GM20431 (cell line): ENCODE measurements at regions not wholly inside any gene's neighbourhood (a gene's known extent, or its start where the extent isn't known, plus 50 kb on each side); places are given as distances from the start of the nearest gene placed in this dataset.
"Not testable (repeated sequence)": the region's sequence is repeated elsewhere in the genome, so short reads cannot be mapped to it uniquely, and the experiment has no call there.

Source experiments
- in situ Hi-C: fragments of 300-500 bp; cut with MseI, MboI; formaldehyde crosslinking; loops from one replicate; pipeline ENCODE4 v1.15.0; 2020; ENCODE audit warnings: low sequenced_read_pairs; ENCODE audit not compliant: unreplicated experiment

- in situ Hi-C loops = no loop called here
These were observed 198.5 kb upstream of the GADL1 start for GRCh38 chr3:31092748-31093589.

DNA sequence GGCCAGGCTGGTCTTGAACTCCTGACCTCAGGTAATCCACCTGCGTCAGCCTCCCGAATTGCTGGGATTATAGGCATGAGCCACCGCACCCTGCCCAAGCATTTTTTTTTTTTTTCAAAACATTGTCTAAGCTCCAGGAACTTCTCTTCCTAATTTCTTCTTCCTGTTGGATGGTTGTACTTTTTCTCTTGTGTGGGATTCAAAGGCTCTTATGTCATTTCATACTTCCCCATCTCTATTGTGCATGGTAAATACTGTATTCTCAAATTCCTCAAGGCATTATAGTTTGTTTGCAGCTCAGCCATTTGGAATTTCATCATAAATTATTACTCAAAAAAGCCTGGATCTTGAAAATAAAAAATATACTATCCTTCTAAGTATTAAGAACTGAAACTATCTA is 199.1 kb upstream of the GADL1 start:
- in situ Hi-C loops = no loop called here

DNA sequence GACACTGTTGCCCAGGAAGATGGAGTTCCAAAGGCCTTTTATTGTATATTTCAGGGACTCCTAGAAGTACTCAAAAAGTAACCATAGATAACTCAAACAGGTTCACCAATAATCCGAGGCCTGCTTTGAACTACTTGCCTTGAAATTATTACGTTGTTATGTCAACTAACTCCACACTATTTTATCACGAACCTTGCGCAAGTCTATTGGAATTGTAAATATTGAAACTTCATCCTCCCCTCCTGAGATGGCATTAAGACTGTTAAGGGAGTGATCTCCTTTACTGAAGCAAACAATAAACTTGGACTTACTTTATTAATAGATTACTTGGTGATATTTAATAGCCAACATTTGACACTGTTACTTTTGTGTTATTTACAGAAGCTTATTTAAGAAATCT is 199.6 kb upstream of the GADL1 start:
- in situ Hi-C loops = no loop called here

- in situ Hi-C loops = no loop called here
These were observed 200.8 kb upstream of the GADL1 start for GRCh38 chr3:31095255-31095654.

GRCh38 chr3:31096661-31097395 is 202.4 kb upstream of the GADL1 start:
- in situ Hi-C loops = no loop called here

DNA sequence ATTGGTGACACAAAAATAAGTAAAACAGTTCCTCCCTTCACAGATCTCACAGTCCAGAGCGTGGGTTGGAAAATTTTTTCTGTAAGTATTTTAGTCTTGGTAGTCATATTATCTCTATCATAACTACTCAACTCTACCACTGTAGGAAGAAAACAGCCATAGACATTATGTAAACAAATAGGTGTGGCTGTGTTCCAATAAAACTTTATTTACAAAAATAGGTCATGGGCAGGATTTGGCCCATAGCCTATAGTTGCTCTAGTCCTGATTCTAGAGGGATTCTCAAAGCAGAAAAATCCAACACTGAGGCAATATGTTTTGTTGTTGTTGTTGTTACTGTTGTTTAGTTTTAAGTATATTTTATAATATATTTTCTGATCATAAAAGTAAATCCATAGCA is 206.1 kb upstream of the GADL1 start:
- in situ Hi-C loops = no loop called here

- in situ Hi-C loops = not testable (repeated sequence)
These were observed 206.8 kb upstream of the GADL1 start for GRCh38 chr3:31101285-31101684.

DNA sequence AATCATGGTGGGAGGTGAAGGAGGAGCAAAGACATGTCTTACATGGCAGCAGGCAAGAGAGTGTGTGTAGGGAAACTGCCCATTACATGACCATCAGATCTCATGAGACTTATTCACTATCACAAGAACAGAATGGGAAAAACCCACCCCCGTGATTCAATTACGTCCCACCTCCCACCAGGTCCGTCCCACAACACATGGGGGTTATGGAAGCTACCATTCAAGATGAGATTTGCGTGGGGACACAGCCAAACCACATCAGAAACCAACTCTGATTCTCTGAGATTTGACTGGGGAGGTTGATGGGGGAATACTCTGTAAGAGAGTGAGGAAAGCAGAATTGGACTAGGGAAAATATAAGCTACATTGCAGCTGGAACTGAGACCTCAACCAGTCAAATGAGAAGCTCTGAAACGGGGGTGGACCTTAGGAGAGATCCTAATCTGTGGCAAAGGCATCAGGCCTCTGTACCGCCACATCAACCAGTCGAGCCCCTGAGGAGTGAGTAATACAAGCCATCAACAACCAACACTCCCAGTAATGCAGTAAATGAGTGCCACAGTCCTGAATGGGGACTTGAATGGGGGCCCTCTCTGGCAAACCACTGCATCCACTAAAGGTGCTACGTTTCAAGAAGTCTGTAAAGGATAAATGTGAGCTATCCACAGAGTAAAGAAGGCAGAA is 207.9 kb upstream of the GADL1 start:
- in situ Hi-C loops = no loop called here

DNA sequence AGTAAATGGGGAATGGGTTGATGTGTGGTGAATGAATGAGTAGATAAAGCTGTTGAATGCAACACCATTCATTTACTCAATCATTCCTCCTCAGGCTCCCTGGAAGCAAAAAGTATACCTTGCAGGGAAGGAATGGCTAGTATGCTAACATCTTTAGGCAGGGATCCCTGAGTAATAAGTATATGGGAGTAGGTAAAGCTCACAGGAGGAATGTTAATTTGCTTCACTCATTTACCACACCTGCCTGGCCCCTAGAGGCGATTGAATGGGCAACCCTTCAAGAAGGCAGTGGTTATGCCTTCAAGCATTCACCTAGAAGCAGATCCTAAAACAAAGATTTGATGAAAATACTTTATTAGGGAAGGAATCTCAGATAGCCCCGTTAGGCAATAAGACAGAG is 208.7 kb upstream of the GADL1 start:
- in situ Hi-C loops = no loop called here

DNA sequence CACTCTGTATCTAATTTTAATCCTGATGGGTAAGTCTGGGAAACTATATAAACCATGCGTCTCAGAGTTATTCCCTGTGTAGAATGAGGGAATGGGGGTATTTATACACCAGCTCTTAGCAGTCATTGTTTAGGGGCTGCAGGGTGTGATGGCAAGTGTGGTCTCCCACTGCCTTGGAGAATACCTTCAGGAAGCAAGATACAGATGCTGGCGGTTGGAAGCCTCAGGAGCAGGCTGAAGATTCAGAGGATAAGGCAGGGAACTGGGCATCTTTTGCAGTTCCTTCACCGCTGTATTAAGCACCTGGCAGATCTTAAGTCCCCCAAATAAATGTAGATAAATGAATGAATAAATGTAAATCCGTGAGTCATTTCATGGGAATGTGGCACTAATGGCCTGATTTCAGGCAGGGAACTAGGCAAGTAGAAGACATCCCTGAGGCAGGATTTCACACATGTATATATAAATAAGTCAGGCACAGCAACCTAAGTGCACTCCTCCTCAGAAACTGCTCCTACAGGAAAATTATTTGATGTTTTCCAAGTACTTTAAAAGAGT is 209.2 kb upstream of the GADL1 start:
- in situ Hi-C loops = no loop called here

GRCh38 chr3:31105011-31105410 is 210.6 kb upstream of the GADL1 start:
- in situ Hi-C loops = no loop called here

DNA sequence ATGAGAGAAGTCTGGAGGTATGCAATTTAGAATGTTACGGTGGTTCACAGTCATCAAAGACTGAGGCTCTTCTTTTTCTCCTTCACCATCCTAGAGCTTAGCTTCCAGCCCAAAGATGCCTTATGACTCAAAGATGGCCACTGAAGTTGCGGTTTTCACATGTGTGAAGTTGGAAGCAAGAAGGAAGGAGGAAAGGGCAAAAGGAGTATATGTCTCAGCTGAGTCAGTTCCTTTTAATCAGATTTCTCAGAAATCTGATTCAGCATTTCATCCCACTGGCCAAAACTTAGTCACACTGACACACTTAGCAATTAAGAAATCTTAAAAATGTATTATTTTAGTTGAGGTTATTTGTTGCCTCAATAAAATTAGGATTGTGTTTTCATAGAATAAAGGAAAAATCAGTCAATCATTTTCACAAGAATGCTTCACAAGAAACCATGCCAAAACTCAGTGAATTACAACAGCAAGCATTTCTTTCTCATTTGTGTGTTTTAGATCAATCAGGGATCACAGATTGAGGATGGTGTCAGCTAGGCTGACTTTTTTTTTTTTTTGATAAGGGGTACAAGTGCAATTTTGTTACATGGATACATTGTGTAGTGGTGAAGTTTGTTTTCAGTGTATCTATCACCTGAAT is 211.1 kb upstream of the GADL1 start:
- in situ Hi-C loops = no loop called here

DNA sequence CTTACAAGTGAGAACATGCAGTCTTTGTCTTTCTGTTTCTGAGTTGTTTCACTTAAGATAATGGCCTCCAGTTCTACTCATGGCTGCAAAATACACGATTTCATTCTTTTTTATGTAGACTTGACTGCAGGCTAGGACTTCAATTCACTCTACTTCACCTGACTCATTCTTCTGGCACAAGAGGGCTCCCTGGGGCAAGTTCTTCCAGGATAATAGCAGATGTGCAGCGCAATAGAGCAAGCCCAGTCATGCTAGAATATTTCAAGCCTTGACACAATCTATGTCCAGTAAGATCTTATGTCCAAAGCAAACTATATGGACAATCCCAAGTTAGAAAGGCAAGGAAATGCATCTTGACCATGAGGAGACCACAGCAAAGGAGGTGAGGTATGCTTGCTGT is 211.7 kb upstream of the GADL1 start:
- in situ Hi-C loops = no loop called here

GRCh38 chr3:31106912-31107311 is 212.5 kb upstream of the GADL1 start:
- in situ Hi-C loops = no loop called here

DNA sequence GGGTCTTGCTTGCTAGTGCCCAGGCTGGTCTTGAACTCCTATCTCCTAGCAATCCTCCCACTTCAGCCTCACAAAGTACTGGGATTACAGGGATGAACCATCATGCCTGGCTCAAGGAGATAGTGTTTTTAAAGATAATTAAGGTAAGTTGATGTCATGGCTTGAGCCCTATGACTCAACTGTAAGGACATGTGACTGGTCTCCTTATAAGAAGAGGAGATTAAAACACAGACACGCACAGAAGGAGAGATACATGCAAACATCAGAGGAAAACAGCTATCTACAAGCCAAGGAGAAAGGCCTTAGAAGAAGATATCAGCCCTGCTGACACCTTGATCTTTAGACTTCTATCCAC is 220.4 kb upstream of the GADL1 start:
- in situ Hi-C loops = no loop called here

- in situ Hi-C loops = not testable (repeated sequence)
These were observed 221.1 kb upstream of the GADL1 start for GRCh38 chr3:31115531-31115930.

DNA sequence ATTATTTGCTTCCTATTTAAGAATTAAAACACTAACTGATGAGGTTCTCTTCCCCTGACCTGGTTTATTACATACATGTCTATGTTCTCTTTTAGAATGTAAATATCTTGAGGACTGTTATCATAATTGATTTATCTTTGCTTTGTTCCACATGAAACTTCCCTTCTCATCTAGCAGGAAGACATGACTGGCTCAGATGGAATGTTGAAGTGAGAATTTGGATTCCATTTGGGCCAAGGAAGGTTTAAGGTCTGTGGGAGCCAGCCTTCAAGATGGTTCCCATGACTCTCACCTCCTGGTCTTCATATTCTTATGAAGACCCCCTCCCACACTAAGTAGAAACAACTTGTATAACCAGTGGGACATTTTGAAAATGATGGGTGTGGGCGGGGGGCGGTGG is 222.2 kb upstream of the GADL1 start:
- in situ Hi-C loops = no loop called here

DNA sequence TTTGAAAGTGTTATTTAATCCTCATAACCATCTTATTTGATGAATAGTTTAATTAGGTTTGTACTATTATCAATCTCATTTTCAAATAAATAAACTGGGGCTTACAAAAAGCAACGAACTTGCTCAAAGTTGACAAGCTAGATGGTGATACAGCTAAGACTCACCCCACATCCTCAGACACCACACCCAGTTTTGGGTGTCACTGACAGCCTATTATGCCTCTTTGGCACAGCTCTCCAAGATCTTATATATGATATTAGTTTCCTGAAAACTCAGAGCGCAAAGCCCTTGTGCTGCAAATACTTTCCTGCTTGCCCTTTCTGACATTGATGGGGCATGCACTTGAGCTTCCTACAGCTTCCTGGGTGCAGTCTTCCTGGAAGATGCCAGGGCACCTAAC is 223.4 kb upstream of the GADL1 start:
- in situ Hi-C loops = no loop called here

GRCh38 chr3:31124373-31124772 is 229.9 kb upstream of the GADL1 start:
- in situ Hi-C loops = no loop called here

DNA sequence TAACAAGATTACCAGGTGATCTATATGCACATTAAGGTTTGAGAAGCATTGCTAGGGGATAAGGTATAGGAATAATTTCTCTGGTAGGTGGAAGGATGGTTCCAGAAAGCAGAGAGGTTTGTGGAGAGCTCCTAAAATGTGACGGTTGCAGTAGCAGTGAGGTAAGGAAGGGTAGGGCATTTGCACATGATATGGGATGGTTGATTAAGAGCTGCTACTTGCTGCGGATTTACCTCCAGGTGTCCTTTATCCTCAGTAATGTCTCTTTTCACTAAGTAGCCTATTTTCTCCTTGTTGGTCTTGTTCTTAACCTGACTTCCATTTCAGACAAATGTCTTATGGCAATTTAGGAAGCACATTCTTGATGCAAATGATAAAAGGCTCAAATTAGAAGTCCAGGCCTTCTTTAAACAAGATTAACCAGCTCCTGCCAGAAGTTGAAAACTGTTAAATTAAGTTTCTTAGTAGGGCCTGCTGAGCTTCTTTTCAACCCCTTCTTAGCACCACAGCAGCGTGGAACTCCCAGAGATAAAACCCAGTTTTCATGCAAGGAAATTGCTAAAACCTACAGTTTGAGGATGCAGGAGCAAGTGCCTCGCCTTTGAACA is 231.1 kb upstream of the GADL1 start:
- in situ Hi-C loops = loop anchor here (25.0 kb wide), 1 partner anchor 363 kb away; no protein-coding TSS in a partner anchor
